ENCODE measurements at regions not wholly inside any gene's neighbourhood (a gene's known extent, or its start where the extent isn't known, plus 50 kb on each side); places are given as distances from the start of the nearest gene placed in this dataset.
A peak's percentile ranks its signal among the peaks of the same experiment; 100 is the strongest.

DNA sequence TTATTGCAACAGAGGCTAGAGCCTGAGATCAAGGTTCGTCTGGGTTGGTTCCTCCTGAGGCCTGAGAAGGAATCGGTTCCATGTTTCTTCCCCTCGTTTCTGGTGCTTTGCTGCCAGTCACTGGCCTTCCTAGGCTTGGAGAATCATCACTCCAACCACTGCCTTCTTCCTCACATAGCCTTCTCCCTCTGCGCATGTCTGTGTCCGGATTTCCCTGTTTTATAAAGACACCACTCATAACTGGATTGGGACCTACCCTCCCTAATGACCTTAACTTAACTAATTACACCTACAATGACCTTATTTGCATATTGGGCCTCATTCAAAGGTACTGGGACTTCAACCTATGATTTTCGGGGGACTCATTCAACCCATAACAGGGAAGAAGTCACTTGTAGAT, 119.8 kb upstream of the CCDC68 start:
- Histone ChIP-seq H3K9me3 (no peaks in the 10 kb centered on the region), H3K27me3 (no peaks in the 10 kb centered on the region), H3K36me3 (no peaks in the 10 kb centered on the region), H3K27ac (replicated peaks in 1 of 4) (no peak overlapping the region), H3K4me1 (no peaks in the 10 kb centered on the region), H3K4me3 (no peak overlapping the region)
- DNase-seq (ENCODE audit: extremely low spot score) = peak; percentile 62
- intact Hi-C loops (cut with DNase I) = no loop called here
- TF ChIP-seq, protein P1, sequence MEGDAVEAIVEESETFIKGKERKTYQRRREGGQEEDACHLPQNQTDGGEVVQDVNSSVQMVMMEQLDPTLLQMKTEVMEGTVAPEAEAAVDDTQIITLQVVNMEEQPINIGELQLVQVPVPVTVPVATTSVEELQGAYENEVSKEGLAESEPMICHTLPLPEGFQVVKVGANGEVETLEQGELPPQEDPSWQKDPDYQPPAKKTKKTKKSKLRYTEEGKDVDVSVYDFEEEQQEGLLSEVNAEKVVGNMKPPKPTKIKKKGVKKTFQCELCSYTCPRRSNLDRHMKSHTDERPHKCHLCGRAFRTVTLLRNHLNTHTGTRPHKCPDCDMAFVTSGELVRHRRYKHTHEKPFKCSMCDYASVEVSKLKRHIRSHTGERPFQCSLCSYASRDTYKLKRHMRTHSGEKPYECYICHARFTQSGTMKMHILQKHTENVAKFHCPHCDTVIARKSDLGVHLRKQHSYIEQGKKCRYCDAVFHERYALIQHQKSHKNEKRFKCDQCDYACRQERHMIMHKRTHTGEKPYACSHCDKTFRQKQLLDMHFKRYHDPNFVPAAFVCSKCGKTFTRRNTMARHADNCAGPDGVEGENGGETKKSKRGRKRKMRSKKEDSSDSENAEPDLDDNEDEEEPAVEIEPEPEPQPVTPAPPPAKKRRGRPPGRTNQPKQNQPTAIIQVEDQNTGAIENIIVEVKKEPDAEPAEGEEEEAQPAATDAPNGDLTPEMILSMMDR (IDR thresholded peaks at IDR 0.05) = no peak
- 94% methylated on average over 6 of the region's 6 CpGs for WGBS

DNA sequence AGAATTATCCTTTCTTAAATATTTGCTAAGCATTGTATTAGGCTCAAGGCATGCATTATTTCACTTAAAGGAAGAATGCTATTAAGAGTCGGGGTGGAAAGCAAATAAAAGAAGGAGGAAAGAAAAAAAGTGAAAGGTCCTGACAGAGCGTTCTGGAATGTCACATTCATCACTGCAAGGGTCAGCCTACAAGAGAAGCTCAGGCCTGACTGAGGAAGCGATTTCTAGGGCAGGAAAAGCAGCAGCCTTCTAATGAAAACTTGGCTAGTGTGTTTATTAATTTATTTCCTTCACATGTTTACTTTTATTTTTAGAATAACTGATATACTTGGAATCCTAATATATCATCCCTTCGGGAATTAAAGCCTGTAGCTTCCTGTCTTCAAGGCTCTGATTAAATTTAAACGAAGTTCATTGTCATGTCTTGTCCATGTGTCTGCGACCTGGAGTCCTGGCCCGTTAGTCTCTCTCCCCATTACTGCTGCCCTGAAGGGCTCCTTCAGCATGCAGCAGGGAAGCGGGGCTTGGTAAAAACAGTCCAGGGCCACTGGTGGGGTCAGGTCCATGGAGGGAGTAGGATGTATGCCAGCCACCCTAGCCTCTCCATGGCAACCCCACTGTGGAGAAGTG, 119.2 kb upstream of the CCDC68 start:
- Histone ChIP-seq H3K27ac (replicated peaks in 1 of 4) (no peak overlapping the region), H3K4me1 (no peaks in the 10 kb centered on the region), H3K27me3 (no peaks in the 10 kb centered on the region), H3K9me3 (no peaks in the 10 kb centered on the region), H3K36me3 (no peaks in the 10 kb centered on the region), H3K4me3 (no peak overlapping the region)
- TF ChIP-seq POLR2A (IDR thresholded peaks at IDR 0.05; ENCODE audit: low read depth) (no peak), EP300 (IDR thresholded peaks at IDR 0.05) (no peak)
- intact Hi-C loops (cut with DNase I) = no loop called here
- 49% methylated on average over 8 of the region's 8 CpGs for whole genome bisulfite sequencing
- no peak for DNase-seq (ENCODE audit: extremely low spot score)

DNA sequence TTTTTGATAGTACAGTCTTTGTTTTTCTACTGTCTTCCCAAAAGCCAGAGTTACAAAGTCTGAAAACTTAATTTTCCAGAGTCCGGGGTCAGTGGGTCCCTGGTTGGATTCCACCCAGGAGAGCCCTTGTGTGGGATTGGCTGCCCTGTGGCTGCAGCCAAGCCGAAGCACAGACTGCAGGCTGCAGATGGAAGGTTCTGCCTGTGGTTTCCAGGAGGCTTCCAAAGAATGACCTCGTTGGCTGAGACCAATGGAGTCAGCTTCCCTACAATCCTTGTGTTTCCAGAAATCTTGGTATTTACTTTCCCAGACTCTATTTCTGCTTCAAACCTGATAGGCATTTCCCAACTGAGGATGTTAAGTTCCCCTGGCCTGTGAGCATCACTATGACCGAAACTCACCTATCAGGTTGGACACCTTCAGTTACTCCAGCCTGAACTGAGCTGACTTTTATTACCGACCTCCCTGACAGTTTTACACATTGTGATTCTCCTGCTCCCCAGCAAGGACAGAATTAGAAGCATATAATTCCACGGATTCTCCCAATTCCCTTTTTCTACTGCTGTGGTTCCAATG, 117.5 kb upstream of the CCDC68 start:
- Histone ChIP-seq H3K27ac (replicated peaks in 1 of 4) (no peak overlapping the region), H3K36me3 (no peaks in the 10 kb centered on the region), H3K4me3 (no peak overlapping the region), H3K9me3 (no peaks in the 10 kb centered on the region), H3K27me3 (no peaks in the 10 kb centered on the region), H3K4me1 (no peaks in the 10 kb centered on the region)
- TF ChIP-seq EP300 (IDR thresholded peaks at IDR 0.05) (no peak), POLR2A (IDR thresholded peaks at IDR 0.05; ENCODE audit: low read depth) (no peak), POLR2AphosphoS5 (IDR thresholded peaks at IDR 0.05) (no peak)
- DNase-seq (ENCODE audit: extremely low spot score) = peak; percentile 83
- intact Hi-C loops (cut with DNase I) = no loop called here
- WGBS = 88% methylated on average over 6 of the region's 6 CpGs

DNA sequence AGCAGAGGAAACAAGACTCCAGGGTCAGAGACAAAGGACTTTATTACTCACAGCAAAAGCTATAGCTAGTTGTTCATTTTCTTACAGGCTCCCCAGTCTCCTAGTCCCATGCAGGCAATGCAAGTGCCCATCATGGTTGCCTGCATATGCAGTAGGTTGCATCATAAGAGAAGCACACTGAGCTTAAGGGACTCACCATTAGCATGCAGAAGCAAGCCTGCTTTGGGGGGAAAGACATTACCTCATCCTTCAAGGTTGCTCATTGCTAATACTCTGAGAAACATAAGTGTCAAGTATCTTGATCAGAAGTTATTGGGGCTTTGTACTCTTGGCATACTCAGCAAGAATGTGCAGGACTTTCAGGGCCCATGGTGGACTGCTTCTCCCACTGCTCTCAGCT, 114.6 kb upstream of the CCDC68 start:
- Histone ChIP-seq H3K27me3 (no peaks in the 10 kb centered on the region), H3K9me3 (no peaks in the 10 kb centered on the region), H3K4me3 (no peak overlapping the region), H3K4me1 (no peaks in the 10 kb centered on the region), H3K36me3 (no peaks in the 10 kb centered on the region), H3K27ac (replicated peaks in 1 of 4) (no peak overlapping the region)
- peak; percentile 77 for DNase-seq (ENCODE audit: extremely low spot score)
- intact Hi-C loops (cut with DNase I) = no loop called here
- TF ChIP-seq, protein P1 (IDR thresholded peaks at IDR 0.05) = no peak
- TF ChIP-seq EP300 (IDR thresholded peaks at IDR 0.05) (no peak), POLR2AphosphoS5 (IDR thresholded peaks at IDR 0.05) (no peak), POLR2A (IDR thresholded peaks at IDR 0.05; ENCODE audit: low read depth) (no peak)

DNA sequence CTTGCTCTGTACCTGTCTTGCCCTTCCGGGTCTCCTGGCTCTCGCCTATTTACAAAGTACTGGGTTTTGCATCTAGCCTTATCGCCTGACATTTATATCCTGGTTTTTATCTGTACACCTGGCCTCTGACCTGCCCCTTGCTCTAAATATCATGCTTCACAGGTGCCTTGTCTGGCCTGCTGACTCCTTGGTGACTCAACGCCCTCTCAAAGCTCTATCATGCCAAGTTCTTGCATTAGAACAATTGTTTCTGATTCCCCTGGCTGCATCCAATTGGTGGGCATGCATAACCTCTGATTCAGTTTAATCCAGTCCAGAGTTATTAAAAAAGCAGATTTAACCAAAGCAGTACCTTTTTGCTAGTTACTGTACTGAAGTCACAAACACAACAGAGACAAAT, 113.9 kb upstream of the CCDC68 start:
- WGBS = 94% methylated on average over 4 of the region's 4 CpGs
- DNase-seq (ENCODE audit: extremely low spot score) = peak; percentile 17
- Histone ChIP-seq H3K36me3 (no peaks in the 10 kb centered on the region), H3K9me3 (no peaks in the 10 kb centered on the region), H3K4me1 (no peaks in the 10 kb centered on the region), H3K27me3 (no peaks in the 10 kb centered on the region), H3K27ac (replicated peaks in 1 of 4) (no peak overlapping the region), H3K4me3 (no peak overlapping the region)
- TF ChIP-seq POLR2AphosphoS5 (IDR thresholded peaks at IDR 0.05) = no peak
- no peak for TF ChIP-seq POLR2A (IDR thresholded peaks at IDR 0.05; ENCODE audit: low read depth)
- no peak for TF ChIP-seq EP300 (IDR thresholded peaks at IDR 0.05)
- TF ChIP-seq, protein P1 (IDR thresholded peaks at IDR 0.05) = no peak
- intact Hi-C loops (cut with DNase I) = no loop called here

DNA sequence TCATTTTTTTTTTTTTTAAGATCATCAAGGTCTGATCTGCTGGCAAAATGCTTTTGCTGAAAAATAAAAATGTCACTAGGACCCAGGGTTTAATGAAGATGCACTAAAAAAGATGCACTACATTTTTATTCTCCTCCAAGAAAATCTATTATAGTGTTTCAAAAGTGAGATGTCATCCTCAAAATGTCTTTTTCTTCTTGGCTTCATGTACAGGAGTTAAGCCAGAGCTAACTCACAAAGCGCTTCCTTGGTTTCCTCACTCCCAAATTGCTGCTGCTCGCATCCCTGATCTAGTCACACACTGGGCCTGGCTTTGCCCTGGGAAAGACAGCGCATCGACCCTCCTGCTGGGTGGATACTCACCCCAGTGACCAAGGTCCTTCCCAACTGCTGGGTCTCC, 113.4 kb upstream of the CCDC68 start:
- intact Hi-C loops (cut with DNase I) = no loop called here
- DNase-seq (ENCODE audit: extremely low spot score) = no peak
- no peaks in the 10 kb centered on the region for H3K36me3 ChIP-seq

More for the DNA sequence above, 113.4 kb upstream of the CCDC68 start:
- Histone ChIP-seq H3K27me3 (no peaks in the 10 kb centered on the region), H3K4me1 (no peaks in the 10 kb centered on the region), H3K4me3 (no peak overlapping the region), H3K27ac (replicated peaks in 1 of 4) (no peak overlapping the region), H3K9me3 (no peaks in the 10 kb centered on the region)
- TF ChIP-seq POLR2AphosphoS5 (IDR thresholded peaks at IDR 0.05) = no peak
- TF ChIP-seq, protein P1 (IDR thresholded peaks at IDR 0.05) = no peak
- no peak for TF ChIP-seq EP300 (IDR thresholded peaks at IDR 0.05)
- TF ChIP-seq POLR2A (IDR thresholded peaks at IDR 0.05; ENCODE audit: low read depth) = no peak
- WGBS = 85% methylated on average over 4 of the region's 4 CpGs

All from esophagus muscularis mucosa (tissue), 4 donors.